Fibroblast of skin of abdomen (primary cell): ENCODE measurements at regions not wholly inside any gene's neighbourhood (a gene's known extent, or its start where the extent isn't known, plus 50 kb on each side); places are given as distances from the start of the nearest gene placed in this dataset.

Source experiments
- DNase-seq: peaks from one replicate; pipeline ENCODE4 v3.0.0-alpha.2; 2013

- DNase-seq: no peak
Measured at GRCh38 chr10:117078168-117078837, 59.8 kb downstream of the VAX1 start.

DNA sequence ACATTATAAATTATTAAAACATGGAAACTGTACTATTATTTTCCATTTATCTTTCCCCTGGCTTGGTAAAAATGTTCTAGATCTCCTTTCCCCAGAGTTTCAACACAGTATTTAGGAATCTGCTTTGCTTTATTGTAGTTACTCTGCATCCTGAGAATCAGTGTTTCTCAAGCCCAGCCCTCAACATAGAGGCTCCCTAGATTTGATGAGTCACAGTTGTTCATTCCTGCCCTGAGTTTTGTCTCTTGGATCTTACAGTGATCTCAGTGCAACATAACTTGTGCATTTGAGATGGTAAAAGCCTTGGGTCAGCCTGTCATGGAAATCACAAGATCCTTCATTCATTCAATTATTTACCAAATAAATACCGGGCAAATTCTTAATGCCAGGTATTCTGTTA lies 63.0 kb downstream of the VAX1 start:
- DNase-seq: peak; percentile 2

GRCh38 chr10:117074621-117075020 lies 63.4 kb downstream of the VAX1 start:
- DNase-seq: no peak

DNA sequence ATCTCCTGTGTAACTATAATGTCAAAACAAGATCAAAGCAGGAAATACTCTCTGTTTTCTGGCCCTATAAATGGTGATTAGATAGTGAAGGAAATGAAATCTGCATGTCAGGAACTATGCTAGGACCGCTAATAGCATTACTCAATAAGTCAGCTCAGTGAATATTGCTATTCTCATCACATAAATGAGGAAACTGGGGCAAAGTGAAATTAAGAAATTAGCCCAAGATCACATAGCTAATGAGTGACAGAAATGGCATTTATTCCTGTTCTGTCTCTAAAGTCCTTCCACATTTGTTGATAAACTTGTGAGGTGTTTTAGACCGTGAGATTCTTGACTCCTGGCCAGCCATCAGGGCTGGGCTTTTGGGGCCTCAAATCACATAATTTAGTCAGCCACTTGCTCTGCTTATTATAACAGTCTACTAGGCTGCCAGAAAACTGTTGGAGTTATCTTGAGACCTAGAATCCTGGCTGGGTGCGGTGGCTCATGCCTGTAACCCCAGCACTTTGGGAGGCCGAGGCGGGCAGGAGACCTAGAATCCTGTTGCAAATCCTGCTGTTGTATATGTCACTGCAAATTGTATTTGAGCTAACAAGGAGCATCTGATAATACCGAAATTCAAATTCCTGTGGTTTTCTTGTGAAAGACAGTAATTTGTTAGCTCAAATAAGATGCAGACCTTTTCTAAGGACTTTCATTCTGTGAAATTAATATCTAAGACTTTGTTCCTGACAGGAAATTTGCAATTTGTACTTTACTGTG lies 66.5 kb upstream of the SHTN1 start:
- peak; percentile 5 for DNase-seq
